Chondrocyte (in vitro differentiated cells): ENCODE measurements at regions not wholly inside any gene's neighbourhood (a gene's known extent, or its start where the extent isn't known, plus 50 kb on each side); places are given as distances from the start of the nearest gene placed in this dataset.
A peak's percentile ranks its signal among the peaks of the same experiment; 100 is the strongest.

Experiments used
- DNase-seq: peaks from one replicate; pipeline ENCODE4 v3.0.0; 2021; ENCODE audit warnings: mixed read lengths, low spot score
- H3K27ac Mint-ChIP-seq: one replicate; pipeline ENCODE4 v1.8.0; 2021; ENCODE audit warnings: mild to moderate bottlenecking, moderate library complexity, mixed read lengths; ENCODE audit not compliant: unreplicated experiment
- H3K27me3 Mint-ChIP-seq: 2 replicates; pipeline ENCODE4 v1.8.0; 2021; ENCODE audit warnings: low read depth, mixed read lengths
- H3K36me3 Mint-ChIP-seq: 2 replicates; pipeline ENCODE4 v1.8.0; 2021; ENCODE audit warnings: low read depth, mixed read lengths
- H3K4me1 Mint-ChIP-seq: 2 replicates; pipeline ENCODE4 v1.8.0; 2021; ENCODE audit warnings: low read depth, mild to moderate bottlenecking, mixed read lengths
- H3K4me3 Mint-ChIP-seq: one replicate; pipeline ENCODE4 v1.8.0; 2021; ENCODE audit warnings: mild to moderate bottlenecking, moderate library complexity, mixed read lengths; ENCODE audit not compliant: unreplicated experiment
- H3K9me3 Mint-ChIP-seq: 2 replicates; pipeline ENCODE4 v1.8.0; 2021; ENCODE audit warnings: low read depth, mixed read lengths
- TF ChIP-seq, protein P1 (sequence below): fragments of 200-600 bp; sonication (generic); IDR thresholded peaks from 2 replicates; pipeline ENCODE4 v1.5.0; 2021; ENCODE audit warnings: antibody characterized with exemption, mild to moderate bottlenecking, moderate library complexity

DNA sequence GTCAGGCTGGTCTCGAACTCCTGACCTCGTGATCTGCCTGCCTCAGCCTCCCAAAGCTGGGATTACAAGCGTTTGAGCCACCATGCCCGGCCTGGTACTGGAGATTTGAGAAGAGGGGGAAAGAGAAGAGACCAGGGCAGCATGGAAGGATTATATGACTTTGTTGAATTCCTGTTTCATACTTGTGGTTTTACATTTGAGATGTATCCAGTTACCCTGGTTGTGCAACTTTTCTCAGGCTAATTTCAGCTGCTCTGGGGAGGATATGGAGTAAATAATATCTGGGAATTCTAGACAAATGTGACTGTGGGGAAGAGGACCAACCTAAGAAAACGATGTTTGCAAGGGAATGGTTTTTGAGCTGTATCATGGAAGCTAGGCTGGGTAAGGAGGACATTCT is 89.5 kb upstream of the GREM2 start:
- no peaks in the 10 kb centered on the region for H3K9me3 Mint-ChIP-seq
- no peak overlapping the region for H3K4me3 Mint-ChIP-seq
- H3K36me3 Mint-ChIP-seq = no peaks in the 10 kb centered on the region
- TF ChIP-seq, protein P1, sequence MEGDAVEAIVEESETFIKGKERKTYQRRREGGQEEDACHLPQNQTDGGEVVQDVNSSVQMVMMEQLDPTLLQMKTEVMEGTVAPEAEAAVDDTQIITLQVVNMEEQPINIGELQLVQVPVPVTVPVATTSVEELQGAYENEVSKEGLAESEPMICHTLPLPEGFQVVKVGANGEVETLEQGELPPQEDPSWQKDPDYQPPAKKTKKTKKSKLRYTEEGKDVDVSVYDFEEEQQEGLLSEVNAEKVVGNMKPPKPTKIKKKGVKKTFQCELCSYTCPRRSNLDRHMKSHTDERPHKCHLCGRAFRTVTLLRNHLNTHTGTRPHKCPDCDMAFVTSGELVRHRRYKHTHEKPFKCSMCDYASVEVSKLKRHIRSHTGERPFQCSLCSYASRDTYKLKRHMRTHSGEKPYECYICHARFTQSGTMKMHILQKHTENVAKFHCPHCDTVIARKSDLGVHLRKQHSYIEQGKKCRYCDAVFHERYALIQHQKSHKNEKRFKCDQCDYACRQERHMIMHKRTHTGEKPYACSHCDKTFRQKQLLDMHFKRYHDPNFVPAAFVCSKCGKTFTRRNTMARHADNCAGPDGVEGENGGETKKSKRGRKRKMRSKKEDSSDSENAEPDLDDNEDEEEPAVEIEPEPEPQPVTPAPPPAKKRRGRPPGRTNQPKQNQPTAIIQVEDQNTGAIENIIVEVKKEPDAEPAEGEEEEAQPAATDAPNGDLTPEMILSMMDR = no peak
- H3K4me1 Mint-ChIP-seq = peaks cover 14% of the 10 kb centered on the region
- no peaks in the 10 kb centered on the region for H3K27me3 Mint-ChIP-seq
- no peak for DNase-seq
- H3K27ac Mint-ChIP-seq = no peak overlapping the region

DNA sequence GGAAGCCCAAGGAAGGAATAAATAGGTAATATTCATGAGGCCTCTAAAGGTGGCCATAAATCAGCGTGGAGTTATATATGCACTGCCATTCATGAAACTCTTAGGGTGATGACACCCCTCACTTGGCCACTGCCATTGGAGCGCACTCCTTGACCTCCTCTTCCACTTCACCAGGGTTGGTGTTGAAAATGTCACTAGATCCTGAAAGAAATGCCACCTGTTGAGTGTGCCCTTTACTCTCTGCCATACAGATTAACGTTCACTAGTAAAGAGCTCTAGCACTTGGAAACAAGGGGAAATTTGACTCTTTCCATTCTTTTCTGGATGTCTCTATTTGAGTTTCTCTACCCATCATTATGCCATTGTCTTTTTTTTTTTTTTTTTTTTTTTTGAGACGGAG is 83.5 kb upstream of the GREM2 start:
- no peaks in the 10 kb centered on the region for H3K4me1 Mint-ChIP-seq
- H3K36me3 Mint-ChIP-seq = no peaks in the 10 kb centered on the region
- TF ChIP-seq, protein P1 = no peak
- no peak for DNase-seq
- H3K9me3 Mint-ChIP-seq = no peaks in the 10 kb centered on the region
- no peak overlapping the region for H3K4me3 Mint-ChIP-seq
- no peak overlapping the region for H3K27ac Mint-ChIP-seq
- no peaks in the 10 kb centered on the region for H3K27me3 Mint-ChIP-seq

DNA sequence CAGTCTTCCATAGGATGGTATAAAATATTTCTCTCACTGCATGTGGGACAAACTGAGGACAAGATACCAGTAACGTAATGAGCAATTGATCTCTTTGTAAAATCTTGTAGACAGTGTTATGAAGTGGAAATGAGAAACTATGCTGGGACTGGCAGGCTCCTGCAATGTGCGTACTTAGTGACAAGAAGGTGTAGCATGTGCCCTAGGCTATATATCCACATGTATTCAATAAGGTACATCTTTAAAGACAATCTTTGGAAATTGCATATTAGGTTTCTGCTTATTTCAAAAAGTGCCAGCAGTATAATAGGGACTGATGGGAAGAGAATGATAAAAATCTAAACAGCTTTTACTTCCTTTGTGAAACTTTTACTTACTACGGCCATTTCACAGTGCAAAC is 81.9 kb upstream of the GREM2 start:
- Mint-ChIP-seq H3K4me1 (no peaks in the 10 kb centered on the region), H3K27me3 (no peaks in the 10 kb centered on the region), H3K36me3 (no peaks in the 10 kb centered on the region), H3K4me3 (no peak overlapping the region), H3K9me3 (no peaks in the 10 kb centered on the region), H3K27ac (no peak overlapping the region)
- DNase-seq = no peak
- TF ChIP-seq, protein P1 = no peak

DNA sequence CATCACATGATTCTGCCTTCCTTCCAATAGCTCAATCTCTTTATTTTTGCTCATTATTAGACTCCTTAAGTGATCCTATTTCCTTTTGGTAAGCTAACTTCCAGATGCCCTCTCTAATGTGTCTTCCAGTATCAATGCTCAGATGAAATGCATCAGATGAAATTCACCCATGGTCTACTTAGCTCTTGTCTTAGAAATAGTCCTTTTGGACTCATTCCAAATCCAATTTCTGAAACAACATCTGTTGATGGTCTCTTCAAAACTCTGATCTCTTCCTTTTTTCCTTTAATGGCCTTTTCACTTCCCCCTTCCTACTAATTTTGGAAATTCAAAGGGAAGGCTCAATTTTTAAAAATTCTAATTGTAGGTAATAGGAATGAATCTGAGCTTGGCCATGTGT is 81.1 kb upstream of the GREM2 start:
- H3K4me1 Mint-ChIP-seq = no peaks in the 10 kb centered on the region
- no peaks in the 10 kb centered on the region for H3K9me3 Mint-ChIP-seq

DNA sequence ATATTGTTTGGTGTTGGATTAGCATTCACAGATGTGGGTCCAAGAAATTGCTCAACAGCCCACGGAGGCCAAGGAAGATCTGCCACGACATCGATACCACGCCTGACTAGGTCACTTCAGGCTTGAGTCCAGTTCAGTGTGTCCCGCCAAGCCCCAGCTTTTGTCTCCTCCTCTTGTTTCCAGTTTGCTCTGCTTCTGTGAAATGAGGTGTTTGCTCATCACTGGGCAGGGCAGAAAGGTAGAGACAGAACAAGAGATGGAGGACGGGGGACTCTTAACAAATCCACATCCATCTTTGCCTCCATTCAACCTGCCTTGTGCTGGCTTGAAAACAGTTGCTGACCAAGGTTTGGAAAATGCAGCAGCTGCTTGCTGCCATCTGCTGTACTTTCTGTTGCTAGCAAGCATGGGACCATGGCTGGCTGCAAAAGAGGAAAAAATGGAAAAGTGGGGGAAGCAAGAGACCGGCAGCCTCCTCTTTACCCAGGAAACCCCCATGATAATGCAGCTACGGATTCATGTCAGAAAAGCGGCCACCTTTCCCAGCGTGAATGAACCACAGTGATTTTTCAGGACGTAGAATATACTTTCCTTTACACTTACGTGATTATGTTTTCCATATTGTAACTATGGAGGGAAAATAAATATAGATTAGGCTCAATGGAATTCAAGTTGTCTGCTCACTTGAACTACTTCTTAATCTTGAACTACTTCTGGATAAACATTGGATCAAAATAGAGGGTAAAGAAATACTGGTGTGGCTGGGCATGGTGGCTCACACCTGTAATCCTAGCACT is 80.2 kb upstream of the GREM2 start:
- Mint-ChIP-seq H3K27ac (no peak overlapping the region), H3K36me3 (no peaks in the 10 kb centered on the region), H3K4me3 (no peak overlapping the region), H3K4me1 (no peaks in the 10 kb centered on the region), H3K9me3 (no peaks in the 10 kb centered on the region), H3K27me3 (no peaks in the 10 kb centered on the region)
- TF ChIP-seq, protein P1 = peak; percentile 90
- DNase-seq = no peak

More for the DNA sequence above, 81.1 kb upstream of the GREM2 start:
- H3K27ac Mint-ChIP-seq = no peak overlapping the region
- no peaks in the 10 kb centered on the region for H3K27me3 Mint-ChIP-seq
- no peak for DNase-seq
- no peaks in the 10 kb centered on the region for H3K36me3 Mint-ChIP-seq
- H3K4me3 Mint-ChIP-seq = no peak overlapping the region
- TF ChIP-seq, protein P1 = no peak
